ENCODE measurements at regions not wholly inside any gene's neighbourhood (a gene's known extent, or its start where the extent isn't known, plus 50 kb on each side); places are given as distances from the start of the nearest gene placed in this dataset.

- TF ChIP-seq CTCF (IDR thresholded peaks at IDR 0.05) (no peak), POLR2A (IDR thresholded peaks at IDR 0.05) (no peak)
Observed at GRCh38 chr5:120869831-120870230, 405.7 kb downstream of the PRR16 start.

Data from testis (tissue), 2 donors.